SK-N-MC (cell line): ENCODE measurements at regions not wholly inside any gene's neighbourhood (a gene's known extent, or its start where the extent isn't known, plus 50 kb on each side); places are given as distances from the start of the nearest gene placed in this dataset.
"Not testable (repeated sequence)": the region's sequence is repeated elsewhere in the genome, so short reads cannot be mapped to it uniquely, and the experiment has no call there.

Experiments
- DNase-seq: peaks from one replicate; pipeline ENCODE4 v3.0.0-alpha.2; 2011; ENCODE audit warnings: low read depth, low spot score
- H3K27ac ChIP-seq: fragments of 200-600 bp; sonication (generic); 2 replicates; pipeline ENCODE4 v1.5.1; 2016; ENCODE audit warnings: mixed run types
- H3K36me3 ChIP-seq: fragments of 200-600 bp; sonication (generic); 2 replicates; pipeline ENCODE4 v1.6.1; 2017; ENCODE audit warnings: antibody characterized with exemption, low read length, mixed read lengths; ENCODE audit not compliant: insufficient read depth
- H3K4me3 ChIP-seq: fragments of 200-600 bp; sonication (generic); 2 replicates; pipeline ENCODE4 v1.5.1; 2016
- H3K9ac ChIP-seq: fragments of 200-600 bp; sonication (generic); 2 replicates; pipeline ENCODE4 v1.8.0; 2017; ENCODE audit warnings: mixed run types, mixed read lengths; ENCODE audit not compliant: insufficient read length
- H3K9me3 ChIP-seq: fragments of 200-600 bp; sonication (generic); 2 replicates; pipeline ENCODE4 v1.6.1; 2017; ENCODE audit warnings: low read depth, mild to moderate bottlenecking, antibody characterized with exemption, low read length, moderate library complexity, mixed read lengths
- EZH2 ChIP-seq: fragments of 200-600 bp; sonication (generic); IDR thresholded peaks from one replicate; pipeline ENCODE4 v1.6.1; 2017; ENCODE audit warnings: antibody characterized with exemption
- FOXP2 ChIP-seq: optimal IDR thresholded peaks from 2 replicates; pipeline ENCODE3; 2011; ENCODE audit warnings: mild to moderate bottlenecking, moderate library complexity; ENCODE audit not compliant: insufficient read depth; ENCODE audit errors: extremely low read length, control extremely low read depth
- POLR2AphosphoS5 ChIP-seq: IDR thresholded peaks from 2 replicates; pipeline ENCODE4 v1.6.1; 2012; ENCODE audit warnings: mild to moderate bottlenecking, low read depth, low read length, borderline replicate concordance

DNA sequence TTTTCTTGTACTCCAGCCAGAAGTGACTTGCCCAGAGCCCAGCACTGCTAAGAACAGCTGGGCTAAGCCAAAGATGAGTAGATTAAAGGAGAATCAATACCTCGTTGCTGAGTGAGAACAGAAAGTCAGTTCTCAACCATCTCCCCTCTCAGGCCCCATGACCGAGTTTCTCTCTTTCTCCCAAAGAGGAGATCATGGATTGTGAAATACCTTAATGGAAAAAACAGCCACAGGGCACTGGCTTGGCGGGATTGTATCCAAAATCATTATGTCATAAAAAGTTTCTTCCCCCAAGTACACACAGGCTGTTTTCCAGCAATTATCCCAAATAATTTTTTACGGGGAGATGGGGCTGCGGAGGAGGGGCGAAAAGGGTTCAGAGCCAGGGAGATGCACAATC, 111.8 kb upstream of the TMEM45B start:
- H3K27ac ChIP-seq, result no peak overlapping the region
- no peak for DNase-seq

DNA sequence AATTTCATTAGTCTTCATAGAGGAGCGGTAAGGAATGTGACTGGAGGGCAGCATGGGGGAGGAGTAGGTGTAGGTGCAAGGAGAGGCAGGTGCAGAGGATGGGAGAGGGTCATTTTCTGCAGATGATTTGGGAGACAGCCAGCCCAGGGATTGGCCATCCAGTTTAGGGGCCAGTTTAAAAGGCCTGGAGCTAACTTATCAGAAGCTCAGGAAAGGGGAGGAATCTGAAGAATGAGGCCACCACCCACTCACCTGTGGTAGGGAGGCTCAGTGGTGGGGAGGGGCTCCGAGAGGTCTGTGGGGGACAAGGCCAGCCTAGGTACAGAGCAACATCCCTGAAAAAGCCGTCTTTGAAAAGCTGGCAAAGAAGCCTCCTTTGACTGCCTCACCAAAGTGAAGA, 110.8 kb upstream of the TMEM45B start:
- Histone ChIP-seq H3K4me3 (no peak overlapping the region), H3K27ac (no peak overlapping the region), H3K9ac (no peak overlapping the region), H3K36me3 (no peaks in the 10 kb centered on the region), H3K9me3 (no peaks in the 10 kb centered on the region)
- DNase-seq, result no peak
- TF ChIP-seq EZH2 (no peak), FOXP2 (no peak), POLR2AphosphoS5 (no peak)

More for the DNA sequence above, 111.8 kb upstream of the TMEM45B start:
- H3K36me3 ChIP-seq, result no peaks in the 10 kb centered on the region
- TF ChIP-seq FOXP2 (no peak), POLR2AphosphoS5 (no peak)
- H3K9ac ChIP-seq, result no peak overlapping the region
- no peaks in the 10 kb centered on the region for H3K9me3 ChIP-seq
- no peak overlapping the region for H3K4me3 ChIP-seq

DNA sequence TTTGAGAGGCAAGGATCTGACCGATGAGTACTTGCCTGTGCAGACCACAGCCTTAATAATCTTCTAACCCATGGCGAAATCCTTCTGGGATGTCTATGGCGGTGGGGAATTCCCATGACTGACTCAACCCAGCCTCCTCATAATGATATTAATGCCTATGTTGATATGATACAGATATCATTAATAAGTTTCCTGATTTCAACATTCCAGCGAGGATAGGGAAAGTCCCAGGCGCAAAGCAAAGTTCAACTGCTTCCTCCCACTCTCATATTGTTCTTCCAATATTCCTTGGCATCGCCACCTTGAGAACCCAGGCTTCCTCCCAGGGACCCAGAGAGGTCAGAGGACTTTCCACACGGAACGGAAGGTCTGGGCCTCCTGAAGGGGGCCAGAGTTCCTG, 110.3 kb upstream of the TMEM45B start:
- TF ChIP-seq EZH2 (no peak), POLR2AphosphoS5 (no peak), FOXP2 (no peak)
- no peaks in the 10 kb centered on the region for H3K36me3 ChIP-seq
- H3K4me3 ChIP-seq, result no peak overlapping the region
- no peak overlapping the region for H3K27ac ChIP-seq
- H3K9ac ChIP-seq, result no peak overlapping the region
- DNase-seq, result no peak
- H3K9me3 ChIP-seq, result no peaks in the 10 kb centered on the region

DNA sequence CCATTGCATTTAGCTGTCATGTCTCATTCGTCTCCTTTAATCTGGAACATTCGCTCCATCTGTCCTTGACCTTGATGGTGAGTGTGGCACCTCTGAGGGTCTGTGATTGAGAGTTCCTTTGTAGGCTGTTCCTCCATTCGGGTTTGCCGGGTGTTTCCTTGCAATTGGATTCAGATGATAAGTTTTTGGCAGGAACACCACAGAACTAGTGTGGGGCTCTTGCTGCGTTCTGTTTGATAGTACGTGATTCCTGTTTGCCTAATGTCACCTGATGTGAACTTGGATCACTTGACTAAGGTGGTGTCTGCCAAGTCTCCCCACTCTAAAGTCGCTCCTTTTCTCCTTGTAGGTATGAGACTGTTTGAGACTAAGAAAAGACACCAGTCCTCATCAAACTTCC, 109.7 kb upstream of the TMEM45B start:
- TF ChIP-seq FOXP2 (no peak), POLR2AphosphoS5 (no peak), EZH2 (no peak)
- DNase-seq, result no peak
- H3K9ac ChIP-seq, result no peak overlapping the region
- H3K27ac ChIP-seq, result no peak overlapping the region
- no peaks in the 10 kb centered on the region for H3K36me3 ChIP-seq
- H3K9me3 ChIP-seq, result no peaks in the 10 kb centered on the region
- no peak overlapping the region for H3K4me3 ChIP-seq

DNA sequence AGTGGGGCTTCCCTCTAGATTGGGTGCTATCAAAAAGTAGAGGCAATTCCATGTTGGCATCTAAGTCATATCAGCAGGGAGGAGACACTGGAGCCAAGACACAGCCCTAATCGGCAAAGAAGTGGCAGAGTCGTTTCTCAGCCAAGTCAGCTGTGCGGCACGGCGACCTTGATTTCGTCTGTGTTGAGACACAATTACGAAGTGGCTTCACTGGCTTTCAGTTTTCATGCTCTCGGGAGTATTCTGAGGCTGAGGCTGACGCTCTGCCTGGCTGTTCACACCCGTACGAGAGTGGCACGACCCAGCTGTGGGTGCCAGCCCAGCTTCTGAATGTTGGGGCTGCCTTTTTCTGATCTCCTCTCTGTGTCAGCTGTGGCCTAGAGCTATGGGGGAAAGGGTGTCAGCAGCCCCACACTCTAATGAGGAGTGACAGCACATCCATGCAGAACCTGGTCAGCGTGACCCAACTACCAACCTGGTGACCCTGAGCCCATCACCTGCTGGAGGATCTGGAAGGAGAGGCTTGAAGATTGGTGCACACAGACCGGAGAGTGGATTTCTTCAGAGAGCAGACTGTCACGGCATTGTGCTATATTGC, 105.7 kb upstream of the TMEM45B start:
- DNase-seq, result no peak
- H3K27ac ChIP-seq, result no peak overlapping the region
- no peak overlapping the region for H3K4me3 ChIP-seq
- H3K36me3 ChIP-seq, result no peaks in the 10 kb centered on the region
- H3K9me3 ChIP-seq, result no peaks in the 10 kb centered on the region
- H3K9ac ChIP-seq, result no peak overlapping the region
- TF ChIP-seq EZH2 (no peak), FOXP2 (no peak), POLR2AphosphoS5 (no peak)

DNA sequence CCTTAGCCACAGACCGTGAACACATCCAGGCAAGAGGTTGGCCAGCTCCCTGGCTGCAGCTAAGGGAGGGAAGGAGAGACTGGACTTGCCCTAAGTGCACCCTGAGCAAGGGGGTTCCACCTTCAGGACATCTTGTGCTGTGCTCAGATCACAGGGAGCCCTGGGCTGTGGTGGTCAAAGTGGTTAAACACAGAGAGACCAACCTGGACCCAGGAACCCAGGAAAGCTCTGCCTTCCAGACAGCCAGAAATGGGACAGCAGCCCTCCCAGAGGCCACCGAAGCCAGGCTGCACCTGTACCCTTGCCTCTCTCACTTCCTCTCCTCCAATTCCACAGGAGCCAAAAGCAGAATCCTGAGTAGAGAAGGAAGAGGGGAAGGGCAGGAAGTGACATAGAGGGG, 105.2 kb upstream of the TMEM45B start:
- TF ChIP-seq POLR2AphosphoS5 (no peak), EZH2 (no peak)
- Histone ChIP-seq H3K27ac (no peak overlapping the region), H3K9ac (no peak overlapping the region), H3K9me3 (no peaks in the 10 kb centered on the region), H3K36me3 (no peaks in the 10 kb centered on the region), H3K4me3 (no peak overlapping the region)
- no peak for DNase-seq

DNA sequence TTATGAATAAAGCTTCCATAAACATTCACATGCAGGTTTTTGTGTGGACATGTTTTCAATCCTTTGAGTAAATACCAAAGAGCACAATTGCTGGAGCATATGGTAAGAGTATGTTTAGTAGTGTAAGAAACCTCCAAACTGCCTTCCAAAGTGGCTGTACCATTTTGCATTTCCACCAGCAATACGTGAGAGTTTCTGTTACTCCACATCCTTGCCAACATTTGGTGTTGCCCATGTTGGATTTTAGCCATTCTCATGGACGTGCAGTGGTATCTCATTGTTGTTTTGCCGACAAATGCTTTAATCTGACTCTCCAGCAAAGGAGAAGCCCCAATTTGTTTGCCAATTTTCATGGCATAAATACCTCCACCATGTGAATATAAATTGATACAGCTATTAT, 103.9 kb upstream of the TMEM45B start:
- TF ChIP-seq FOXP2 (no peak), EZH2 (no peak), POLR2AphosphoS5 (no peak)
- no peaks in the 10 kb centered on the region for H3K9me3 ChIP-seq
- no peak overlapping the region for H3K9ac ChIP-seq
- no peak overlapping the region for H3K4me3 ChIP-seq
- DNase-seq, result no peak
- H3K36me3 ChIP-seq, result no peaks in the 10 kb centered on the region
- H3K27ac ChIP-seq, result no peak overlapping the region

DNA sequence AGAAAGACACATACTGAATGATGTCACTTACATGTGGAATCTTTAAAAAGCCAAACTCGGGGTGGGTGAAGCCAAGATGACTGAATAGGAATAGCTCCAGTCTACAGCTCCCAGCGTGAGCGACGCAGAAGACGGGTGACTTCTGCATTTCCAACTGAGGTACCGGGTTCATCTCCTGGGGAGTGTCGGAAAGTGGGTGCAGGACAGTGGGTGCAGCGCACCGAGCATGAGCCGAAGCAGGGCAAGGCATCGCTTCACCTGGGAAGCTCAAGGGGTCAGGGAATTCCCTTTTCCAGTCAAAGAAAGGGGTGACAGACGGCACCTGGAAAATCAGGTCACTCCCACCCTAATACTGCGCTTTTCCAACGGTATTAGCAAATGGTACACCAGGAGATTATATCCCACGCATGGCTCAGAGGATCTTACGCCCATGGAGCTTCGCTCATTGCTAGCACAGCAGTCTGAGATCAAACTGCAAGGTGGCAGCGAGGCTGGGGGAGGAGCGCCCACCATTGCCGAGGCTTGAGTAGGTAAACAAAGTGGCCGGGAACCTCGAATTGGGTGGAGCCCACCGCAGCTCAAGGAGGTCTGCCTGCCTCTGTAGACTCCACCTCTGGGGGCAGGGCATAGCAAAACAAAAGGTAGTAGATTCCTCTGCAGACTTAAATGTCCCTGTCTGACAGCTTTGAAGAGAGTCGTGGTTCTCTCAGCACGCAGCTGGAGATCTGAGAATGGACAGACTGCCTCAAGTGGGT, 103.0 kb upstream of the TMEM45B start:
- not testable (repeated sequence) for H3K36me3 ChIP-seq, DNase-seq, H3K9me3 ChIP-seq, H3K9ac ChIP-seq, H3K4me3 ChIP-seq, H3K27ac ChIP-seq

DNA sequence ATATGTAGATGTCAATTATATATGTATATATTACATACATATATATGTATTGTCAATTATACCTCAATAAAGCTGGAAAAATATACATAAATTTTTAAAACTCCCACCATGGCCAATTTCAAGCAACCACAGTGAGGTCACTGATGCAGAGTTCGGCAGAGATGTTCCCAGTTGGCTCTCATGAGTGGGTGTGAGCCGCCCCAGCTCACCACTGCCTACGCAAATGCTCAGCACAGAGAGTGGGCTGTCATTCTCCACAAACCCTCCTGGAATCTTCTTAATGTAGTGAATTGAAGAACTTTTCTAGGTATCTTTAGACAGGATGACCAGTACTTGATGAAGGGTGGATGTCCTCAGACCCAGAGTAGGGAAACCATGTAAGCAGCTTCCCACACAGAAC, 96.6 kb upstream of the TMEM45B start:
- Histone ChIP-seq H3K4me3 (no peak overlapping the region), H3K9ac (no peak overlapping the region), H3K27ac (no peak overlapping the region), H3K9me3 (no peaks in the 10 kb centered on the region), H3K36me3 (no peaks in the 10 kb centered on the region)
- no peak for DNase-seq
- no peak for TF ChIP-seq EZH2
- no peak for TF ChIP-seq POLR2AphosphoS5
- TF ChIP-seq FOXP2, result no peak
